GM21447 (cell line): ENCODE measurements at regions not wholly inside any gene's neighbourhood (a gene's known extent, or its start where the extent isn't known, plus 50 kb on each side); places are given as distances from the start of the nearest gene placed in this dataset.

Experiments
- ATAC-seq: cut with Tn5 transposase; IDR thresholded peaks from one replicate; pipeline ENCODE4 v1.9.1; 2021; ENCODE audit not compliant: unreplicated experiment

DNA sequence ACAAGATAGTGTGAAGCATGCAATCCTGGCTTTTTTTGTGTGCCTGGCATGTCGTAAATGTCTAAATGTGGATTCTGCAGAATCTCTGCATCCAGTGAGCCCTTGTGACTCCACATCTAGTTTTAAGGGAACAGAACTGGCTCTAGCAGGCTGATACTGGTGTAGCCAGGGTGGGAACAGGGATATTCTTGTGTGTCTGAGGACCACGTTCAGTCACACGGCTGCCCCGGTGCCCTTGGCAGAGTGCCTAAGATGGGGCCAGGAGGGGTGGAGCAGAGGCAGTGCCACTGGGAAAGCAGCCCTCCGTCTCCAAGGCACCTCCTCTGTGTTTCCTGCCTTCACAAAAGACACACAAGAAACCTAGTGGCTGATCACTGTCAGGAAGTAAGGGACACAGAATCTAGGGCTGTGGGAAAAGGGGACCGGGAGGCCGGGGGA is 91.5 kb upstream of the PARD3B start:
- no peak for ATAC-seq

GRCh38 chr2:204454672-204455380 is 90.4 kb upstream of the PARD3B start:
- no peak for ATAC-seq

- ATAC-seq = no peak
These were observed 76.4 kb upstream of the PARD3B start for GRCh38 chr2:204468746-204469429.

DNA sequence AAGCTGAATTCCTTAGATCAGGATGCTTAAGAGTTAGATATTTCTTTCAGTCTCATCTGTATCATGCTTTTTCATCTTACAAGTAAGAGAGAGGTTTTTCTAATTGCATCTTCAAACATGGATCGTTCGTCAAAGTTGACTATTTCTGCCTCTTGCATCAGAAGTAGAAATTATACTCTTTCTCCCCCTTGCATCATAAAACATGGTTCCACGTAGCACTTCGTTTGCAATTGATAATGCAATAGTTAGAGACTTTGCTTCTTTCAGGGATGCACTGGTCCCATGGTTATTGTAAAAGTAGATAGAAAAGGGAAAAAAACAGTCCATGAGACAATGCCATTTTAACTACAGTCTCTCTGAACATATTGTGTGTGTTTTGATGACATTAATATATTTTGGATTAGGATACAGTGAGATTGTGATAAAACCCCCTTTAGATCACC is 75.1 kb upstream of the PARD3B start:
- no peak for ATAC-seq

- ATAC-seq = no peak
These were observed 74.6 kb upstream of the PARD3B start for GRCh38 chr2:204470621-204471196.

GRCh38 chr2:204472375-204472774 is 72.9 kb upstream of the PARD3B start:
- no peak for ATAC-seq

GRCh38 chr2:204473224-204473623 is 72.1 kb upstream of the PARD3B start:
- no peak for ATAC-seq

DNA sequence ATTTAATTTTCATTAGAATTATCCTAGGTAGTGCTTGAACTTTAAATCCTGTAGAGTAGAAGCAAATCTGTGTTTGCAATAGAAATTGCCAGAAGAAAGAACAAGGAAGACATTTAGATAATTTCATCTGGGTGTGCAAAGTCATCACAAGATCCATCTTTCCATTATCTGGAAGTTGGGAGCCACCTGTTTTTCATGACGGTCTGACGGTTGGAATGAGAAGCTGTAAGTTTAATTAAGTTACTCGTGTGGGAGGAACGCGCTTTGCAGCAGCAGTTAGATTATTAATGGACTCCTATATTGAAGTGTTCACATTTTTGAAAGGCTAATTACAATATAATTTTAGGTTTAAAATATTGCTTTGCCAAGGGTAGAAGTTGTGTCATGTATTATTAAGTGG is 69.9 kb upstream of the PARD3B start:
- ATAC-seq = no peak

DNA sequence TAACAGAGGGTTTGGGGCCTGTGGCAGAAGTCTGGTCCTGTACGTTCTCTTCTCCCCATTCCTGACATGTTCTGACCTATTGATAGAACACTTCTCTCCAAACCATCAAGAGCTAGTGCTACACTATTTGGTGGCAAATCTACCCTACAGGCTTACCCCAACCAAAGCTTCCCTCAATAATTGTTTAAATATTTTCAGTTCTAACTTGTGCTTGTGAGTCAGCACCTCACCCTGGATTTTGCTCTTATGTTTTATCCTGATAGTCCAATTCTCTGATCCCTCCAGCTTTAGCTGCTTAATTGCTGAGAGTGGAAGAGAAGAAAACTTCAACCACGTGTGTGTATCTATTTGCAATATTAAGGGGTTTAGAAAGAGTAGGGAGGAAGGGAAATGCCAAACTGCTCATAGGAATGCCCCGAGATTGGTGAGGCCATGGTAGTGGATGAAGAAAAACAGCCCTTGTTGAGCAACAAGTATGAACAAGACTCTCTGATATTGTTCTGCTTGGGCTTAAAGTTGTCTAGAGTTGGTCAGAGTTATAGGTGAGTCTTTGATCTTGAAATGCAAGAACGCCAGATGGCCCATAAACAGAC is 67.8 kb upstream of the PARD3B start:
- no peak for ATAC-seq

DNA sequence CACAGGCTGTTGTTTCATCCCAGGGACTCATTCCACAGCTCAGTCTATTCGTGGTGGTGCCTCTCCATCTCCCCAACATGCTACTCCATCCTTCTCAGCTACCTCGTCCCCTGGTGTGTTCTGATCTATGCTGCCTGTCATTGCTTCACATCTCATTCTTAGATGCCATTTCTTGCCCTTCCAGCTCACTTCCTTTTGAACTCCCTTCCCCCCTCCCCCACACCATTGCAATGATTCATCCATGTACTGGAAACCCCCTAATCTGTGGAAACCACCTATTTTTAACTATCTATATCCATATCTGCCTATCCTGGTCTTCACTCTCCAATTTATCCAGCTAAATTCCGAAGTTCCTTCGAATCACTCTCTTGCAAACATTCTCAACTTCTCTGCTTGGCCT is 65.7 kb upstream of the PARD3B start:
- no peak for ATAC-seq

DNA sequence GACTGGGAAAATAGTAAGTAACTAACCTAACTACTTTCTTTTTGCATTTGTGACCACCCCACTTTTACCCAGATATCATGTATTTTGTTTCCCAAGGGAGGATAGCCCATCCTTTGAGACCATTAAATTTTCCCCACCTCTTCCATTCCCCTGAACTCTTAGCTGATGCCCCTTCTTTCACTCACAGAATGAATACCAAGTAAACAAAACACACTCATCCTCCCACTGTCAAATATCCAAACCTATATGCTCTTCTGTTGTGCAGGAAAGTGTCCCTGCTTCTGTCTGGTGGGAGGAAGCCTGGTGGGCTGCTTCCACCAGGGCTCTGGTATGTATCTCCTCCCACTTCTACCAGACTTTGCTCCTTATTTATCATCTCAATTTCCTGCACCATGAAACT is 64.6 kb upstream of the PARD3B start:
- no peak for ATAC-seq

DNA sequence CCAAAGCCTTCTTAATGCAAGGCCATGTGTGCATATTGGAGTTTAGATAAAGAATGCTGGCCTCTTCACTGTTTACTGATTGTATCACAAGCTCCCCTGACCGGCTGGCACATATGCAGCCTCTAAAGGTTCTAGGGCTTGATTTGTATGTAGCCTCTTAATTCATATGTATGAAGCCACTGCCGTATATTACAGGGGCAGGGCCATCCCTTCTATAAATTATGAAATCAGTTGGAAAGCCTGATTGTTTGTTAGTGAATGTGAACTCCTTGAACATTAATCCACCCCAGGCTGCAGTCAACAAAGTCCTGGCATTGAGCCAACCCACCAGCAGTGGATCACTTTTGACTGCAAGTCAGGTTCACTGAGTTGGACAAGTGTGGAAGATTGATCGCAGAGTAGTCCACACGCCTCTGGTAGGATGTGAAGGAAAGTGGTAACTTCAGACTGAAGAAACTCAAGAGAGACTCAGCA is 61.6 kb upstream of the PARD3B start:
- ATAC-seq = no peak

DNA sequence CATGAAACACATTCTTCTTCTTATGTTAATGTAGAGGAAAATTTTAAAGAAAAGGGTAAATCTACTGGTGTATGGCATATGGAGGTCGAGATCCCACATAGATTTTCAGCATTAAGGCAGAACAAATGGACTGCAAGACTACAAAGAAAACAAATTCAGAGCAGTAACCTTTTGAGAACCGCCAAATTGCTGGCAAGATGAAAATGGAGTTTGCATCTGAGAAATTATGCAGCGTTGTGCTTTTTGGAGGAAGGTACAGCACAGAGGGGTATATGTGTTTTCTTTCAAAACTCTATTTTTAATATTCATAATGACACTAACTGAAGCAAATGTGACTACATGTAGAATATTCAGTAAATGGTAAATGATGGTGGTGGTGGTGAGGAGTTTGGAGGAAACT is 59.0 kb upstream of the PARD3B start:
- no peak for ATAC-seq

GRCh38 chr2:204486805-204487204 is 58.5 kb upstream of the PARD3B start:
- ATAC-seq = no peak

DNA sequence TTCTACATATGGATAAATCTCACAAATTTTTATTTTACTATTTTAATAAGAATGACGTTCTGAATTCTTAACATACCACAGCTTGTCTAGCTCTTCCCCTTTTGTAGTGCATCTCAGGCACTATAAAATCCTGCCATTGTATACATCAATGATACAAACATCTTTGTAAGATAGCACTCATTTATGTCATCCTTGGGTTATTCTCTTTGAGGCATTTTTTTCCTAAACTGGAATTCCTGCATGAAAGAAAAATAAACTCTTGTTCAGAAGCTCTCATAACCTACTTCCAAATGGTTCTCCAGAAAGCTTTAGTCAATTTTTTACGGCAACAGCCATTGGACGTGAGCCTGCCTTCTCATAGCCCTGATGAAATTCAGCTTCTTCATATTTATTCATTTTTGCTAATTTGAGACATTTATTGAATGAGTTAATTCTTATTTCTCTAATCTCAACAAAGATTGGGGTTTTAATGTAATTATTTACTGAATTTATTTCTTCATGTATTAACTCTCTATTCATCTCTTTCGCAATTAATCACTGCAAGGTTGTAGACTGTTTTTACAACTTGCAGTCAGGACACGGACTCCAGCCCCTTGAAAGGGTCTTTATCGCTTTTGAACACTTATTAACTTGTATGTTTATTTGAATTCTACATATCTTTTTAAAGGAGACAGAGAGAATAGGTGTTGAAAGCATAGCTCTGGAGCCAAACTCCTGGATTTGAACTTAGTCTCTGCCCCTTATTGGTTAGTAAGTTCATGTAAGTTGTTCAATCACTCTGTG is 57.6 kb upstream of the PARD3B start:
- ATAC-seq = no peak

DNA sequence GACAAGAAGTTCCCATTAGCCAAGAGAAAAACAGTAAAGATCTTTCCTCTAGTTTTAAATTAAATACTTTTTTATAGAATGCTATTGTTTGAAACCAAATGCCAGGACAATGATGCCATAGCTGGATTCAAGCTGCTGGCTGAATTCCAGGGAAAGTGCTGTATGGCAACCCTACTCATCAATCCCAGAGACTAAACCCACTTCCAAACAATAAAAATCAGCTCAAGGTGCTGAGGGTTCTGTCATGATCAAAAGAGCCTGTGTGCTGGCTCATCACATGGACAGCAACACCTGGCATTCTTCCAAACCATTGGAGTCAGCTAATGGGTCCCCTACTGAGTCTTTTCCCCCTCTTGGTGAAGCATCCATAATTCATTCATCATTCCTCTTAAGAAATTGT is 53.7 kb upstream of the PARD3B start:
- no peak for ATAC-seq

- ATAC-seq = no peak
These were observed 52.9 kb upstream of the PARD3B start for GRCh38 chr2:204492417-204492816.

DNA sequence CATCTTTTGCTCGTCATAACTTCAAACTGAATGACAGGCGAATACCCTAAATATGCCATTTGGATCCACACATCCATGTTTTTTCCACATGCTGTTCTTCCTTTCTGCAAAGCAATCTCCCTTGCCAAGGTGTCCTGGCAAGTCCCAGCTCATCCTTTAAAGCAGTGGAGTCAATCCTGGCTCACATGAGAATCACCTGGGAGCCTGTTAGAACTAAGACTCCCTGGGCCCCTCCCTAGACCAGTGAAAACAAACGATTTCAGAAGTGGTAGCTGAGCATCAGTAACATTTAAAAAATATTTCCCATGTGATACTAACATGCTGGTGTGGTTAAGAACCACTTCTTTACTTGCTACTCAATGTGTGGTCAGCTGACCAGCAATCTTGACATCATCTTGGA is 50.6 kb upstream of the PARD3B start:
- ATAC-seq = no peak

- no peak for ATAC-seq
These were observed 49.9 kb upstream of the PARD3B start for GRCh38 chr2:204495381-204495780.
